ENCODE measurements at regions not wholly inside any gene's neighbourhood (a gene's known extent, or its start where the extent isn't known, plus 50 kb on each side); places are given as distances from the start of the nearest gene placed in this dataset.

DNA sequence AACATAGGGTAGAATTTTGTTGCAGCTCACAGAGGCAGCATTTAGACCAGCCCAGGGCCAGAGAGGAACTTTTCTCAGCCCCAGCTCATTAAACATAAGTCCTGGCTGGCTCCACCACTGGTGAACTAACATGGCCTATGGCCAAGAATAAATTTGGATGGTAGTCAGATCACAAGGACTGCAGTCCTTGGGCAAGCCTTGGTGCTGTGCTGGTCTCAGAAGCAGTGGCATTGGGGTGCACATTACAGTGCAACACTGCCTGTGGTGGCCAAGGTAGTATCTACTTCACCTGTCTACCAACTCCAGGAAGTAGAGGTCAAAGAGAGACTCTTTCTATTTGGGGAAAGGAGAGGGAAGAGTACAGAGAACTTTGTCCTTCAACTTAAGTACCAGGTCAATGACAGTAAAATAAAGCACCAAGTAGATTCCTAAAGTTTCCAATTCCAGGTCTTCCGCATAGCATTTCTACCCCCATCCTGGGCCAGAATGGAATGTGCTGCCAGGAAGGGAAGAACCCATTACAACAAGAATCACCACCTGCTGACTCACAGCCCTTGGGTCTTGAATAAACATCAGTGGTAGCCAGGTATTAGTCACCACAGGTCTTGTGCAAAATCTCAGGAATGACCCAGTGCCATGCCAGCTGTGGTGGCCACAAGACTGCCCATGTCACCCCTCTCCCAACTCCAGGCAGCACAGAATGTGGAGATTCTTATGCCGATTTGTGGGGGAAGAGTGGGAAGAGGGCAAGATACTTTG is 155.4 kb upstream of the FSIP2 start:
- TF ChIP-seq CTCF (IDR thresholded peaks at IDR 0.05): no peak
- no peak for TF ChIP-seq EZH2phosphoT487 (IDR thresholded peaks at IDR 0.05)
- TF ChIP-seq EZH2 (IDR thresholded peaks at IDR 0.05): no peak
